ENCODE measurements at regions not wholly inside any gene's neighbourhood (a gene's known extent, or its start where the extent isn't known, plus 50 kb on each side); places are given as distances from the start of the nearest gene placed in this dataset.
"Not testable (repeated sequence)": the region's sequence is repeated elsewhere in the genome, so short reads cannot be mapped to it uniquely, and the experiment has no call there.

GRCh38 chr2:212832211-212833195 is 293.9 kb upstream of the ERBB4 start:
- POLR2A ChIA-PET = no interaction called here
- Mint-ChIP-seq H3K9me3 (peaks cover 11% of the 10 kb centered on the region), H3K4me1 (no peaks in the 10 kb centered on the region), H3K27me3 (no peaks in the 10 kb centered on the region), H3K27ac (no peak overlapping the region), H3K4me3 (no peak overlapping the region), H3K36me3 (ENCODE audit: low read depth) (no peaks in the 10 kb centered on the region)
- CTCF ChIA-PET = no interaction called here
- no peak for DNase-seq

GRCh38 chr2:212831671-212832199 is 293.1 kb upstream of the ERBB4 start:
- POLR2A ChIA-PET = no interaction called here
- no peak overlapping the region for H3K4me3 Mint-ChIP-seq
- no peaks in the 10 kb centered on the region for H3K36me3 Mint-ChIP-seq (ENCODE audit: low read depth)
- no peak for DNase-seq
- CTCF ChIA-PET = no interaction called here
- H3K9me3 Mint-ChIP-seq = peaks cover 11% of the 10 kb centered on the region
- no peaks in the 10 kb centered on the region for H3K27me3 Mint-ChIP-seq
- H3K27ac Mint-ChIP-seq = no peak overlapping the region
- no peaks in the 10 kb centered on the region for H3K4me1 Mint-ChIP-seq

GRCh38 chr2:212816267-212816666 is 277.7 kb upstream of the ERBB4 start:
- Mint-ChIP-seq H3K27ac (no peak overlapping the region), H3K4me1 (peaks cover 6% of the 10 kb centered on the region), H3K9me3 (no peaks in the 10 kb centered on the region), H3K36me3 (ENCODE audit: low read depth) (no peaks in the 10 kb centered on the region), H3K27me3 (no peaks in the 10 kb centered on the region), H3K4me3 (no peak overlapping the region)
- DNase-seq = no peak
- ChIA-PET CTCF (no interaction called here), POLR2A (no interaction called here)

GRCh38 chr2:212815453-212815852 is 276.9 kb upstream of the ERBB4 start:
- CTCF ChIA-PET = no interaction called here
- no peak overlapping the region for H3K27ac Mint-ChIP-seq
- H3K36me3 Mint-ChIP-seq (ENCODE audit: low read depth) = no peaks in the 10 kb centered on the region
- POLR2A ChIA-PET = no interaction called here
- no peak overlapping the region for H3K4me3 Mint-ChIP-seq
- H3K9me3 Mint-ChIP-seq = no peaks in the 10 kb centered on the region
- H3K27me3 Mint-ChIP-seq = no peaks in the 10 kb centered on the region
- peaks cover 8% of the 10 kb centered on the region for H3K4me1 Mint-ChIP-seq
- no peak for DNase-seq

GRCh38 chr2:212814941-212815340 is 276.3 kb upstream of the ERBB4 start:
- POLR2A ChIA-PET = no interaction called here
- Mint-ChIP-seq H3K4me1 (peaks cover 8% of the 10 kb centered on the region), H3K9me3 (no peaks in the 10 kb centered on the region), H3K4me3 (no peak overlapping the region), H3K27me3 (no peaks in the 10 kb centered on the region), H3K27ac (no peak overlapping the region), H3K36me3 (ENCODE audit: low read depth) (no peaks in the 10 kb centered on the region)
- CTCF ChIA-PET = no interaction called here
- no peak for DNase-seq

GRCh38 chr2:212811921-212812320 is 273.3 kb upstream of the ERBB4 start:
- ChIA-PET POLR2A (no interaction called here), CTCF (no interaction called here)
- H3K27me3 Mint-ChIP-seq = no peaks in the 10 kb centered on the region
- DNase-seq = no peak
- H3K36me3 Mint-ChIP-seq (ENCODE audit: low read depth) = no peaks in the 10 kb centered on the region
- H3K4me1 Mint-ChIP-seq = peaks cover 8% of the 10 kb centered on the region
- H3K4me3 Mint-ChIP-seq = no peak overlapping the region
- no peak overlapping the region for H3K27ac Mint-ChIP-seq
- H3K9me3 Mint-ChIP-seq = no peaks in the 10 kb centered on the region

GRCh38 chr2:212811036-212811805 is 272.6 kb upstream of the ERBB4 start:
- H3K27me3 Mint-ChIP-seq = no peaks in the 10 kb centered on the region
- CTCF ChIA-PET = interaction anchor here (0.9 kb wide), 1 partner anchor 34 kb away, joined by 3 read pairs; no protein-coding TSS in a partner anchor

GRCh38 chr2:212797484-212798205 is 259.0 kb upstream of the ERBB4 start:
- Mint-ChIP-seq H3K9me3 (no peaks in the 10 kb centered on the region), H3K27ac (no peak overlapping the region), H3K27me3 (no peaks in the 10 kb centered on the region), H3K4me1 (no peaks in the 10 kb centered on the region), H3K4me3 (no peak overlapping the region), H3K36me3 (ENCODE audit: low read depth) (no peaks in the 10 kb centered on the region)
- no peak for DNase-seq
- ChIA-PET POLR2A (no interaction called here), CTCF (interaction anchor here (0.6 kb wide), 1 partner anchor 285 kb away, joined by 6 read pairs; no protein-coding TSS in a partner anchor)

More at GRCh38 chr2:212811036-212811805, 272.6 kb upstream of the ERBB4 start:
- POLR2A ChIA-PET = no interaction called here
- Mint-ChIP-seq H3K4me3 (no peak overlapping the region), H3K9me3 (no peaks in the 10 kb centered on the region), H3K27ac (no peak overlapping the region), H3K4me1 (peaks cover 8% of the 10 kb centered on the region), H3K36me3 (ENCODE audit: low read depth) (no peaks in the 10 kb centered on the region)
- DNase-seq = no peak

- Mint-ChIP-seq H3K9me3 (no peaks in the 10 kb centered on the region), H3K4me1 (no peaks in the 10 kb centered on the region), H3K36me3 (ENCODE audit: low read depth) (no peaks in the 10 kb centered on the region)
These were observed 255.9 kb upstream of the ERBB4 start for GRCh38 chr2:212794471-212794870.

GRCh38 chr2:212791569-212791968 is 253.0 kb upstream of the ERBB4 start:
- H3K27me3 Mint-ChIP-seq = no peaks in the 10 kb centered on the region
- no peaks in the 10 kb centered on the region for H3K4me1 Mint-ChIP-seq
- no peak for DNase-seq
- no peaks in the 10 kb centered on the region for H3K9me3 Mint-ChIP-seq
- H3K36me3 Mint-ChIP-seq (ENCODE audit: low read depth) = no peaks in the 10 kb centered on the region
- POLR2A ChIA-PET = no interaction called here
- CTCF ChIA-PET = no interaction called here
- H3K4me3 Mint-ChIP-seq = no peak overlapping the region
- no peak overlapping the region for H3K27ac Mint-ChIP-seq

More at GRCh38 chr2:212794471-212794870, 255.9 kb upstream of the ERBB4 start:
- DNase-seq = no peak
- Mint-ChIP-seq H3K27me3 (no peaks in the 10 kb centered on the region), H3K4me3 (no peak overlapping the region), H3K27ac (no peak overlapping the region)
- ChIA-PET POLR2A (no interaction called here), CTCF (interaction anchor here (0.6 kb wide), 1 partner anchor 54 kb away, joined by 4 read pairs; no protein-coding TSS in a partner anchor)

GRCh38 chr2:212786088-212786487 is 247.5 kb upstream of the ERBB4 start:
- H3K27ac Mint-ChIP-seq; POLR2A ChIA-PET; H3K4me1 Mint-ChIP-seq; H3K36me3 Mint-ChIP-seq (ENCODE audit: low read depth); CTCF ChIA-PET; H3K9me3 Mint-ChIP-seq; DNase-seq; H3K27me3 Mint-ChIP-seq; H3K4me3 Mint-ChIP-seq: not testable (repeated sequence)

GRCh38 chr2:212777020-212777491 is 238.5 kb upstream of the ERBB4 start:
- DNase-seq = no peak
- H3K36me3 Mint-ChIP-seq (ENCODE audit: low read depth) = no peaks in the 10 kb centered on the region

More at GRCh38 chr2:212777020-212777491, 238.5 kb upstream of the ERBB4 start:
- Mint-ChIP-seq H3K27ac (no peak overlapping the region), H3K4me1 (no peaks in the 10 kb centered on the region), H3K4me3 (no peak overlapping the region), H3K9me3 (no peaks in the 10 kb centered on the region), H3K27me3 (no peaks in the 10 kb centered on the region)
- POLR2A ChIA-PET = interaction anchor here (0.6 to 0.9 kb wide), 2 partner anchors 374 to 376 kb away, joined by 3 read pairs; partner anchors contain the start of gene IKZF2
- CTCF ChIA-PET = interaction anchor here (0.8 to 5.2 kb wide), 7 partner anchors 9 to 564 kb away, joined by 3 to 33 read pairs (median 3); no protein-coding TSS in a partner anchor
